ENCODE measurements at regions not wholly inside any gene's neighbourhood (a gene's known extent, or its start where the extent isn't known, plus 50 kb on each side); places are given as distances from the start of the nearest gene placed in this dataset.
A peak's percentile ranks its signal among the peaks of the same experiment; 100 is the strongest.
"Not testable (repeated sequence)": the region's sequence is repeated elsewhere in the genome, so short reads cannot be mapped to it uniquely, and the experiment has no call there.

GRCh38 chr1:222232842-222233241, 315.1 kb downstream of the HHIPL2 start:
- no peak for DNase-seq

DNA sequence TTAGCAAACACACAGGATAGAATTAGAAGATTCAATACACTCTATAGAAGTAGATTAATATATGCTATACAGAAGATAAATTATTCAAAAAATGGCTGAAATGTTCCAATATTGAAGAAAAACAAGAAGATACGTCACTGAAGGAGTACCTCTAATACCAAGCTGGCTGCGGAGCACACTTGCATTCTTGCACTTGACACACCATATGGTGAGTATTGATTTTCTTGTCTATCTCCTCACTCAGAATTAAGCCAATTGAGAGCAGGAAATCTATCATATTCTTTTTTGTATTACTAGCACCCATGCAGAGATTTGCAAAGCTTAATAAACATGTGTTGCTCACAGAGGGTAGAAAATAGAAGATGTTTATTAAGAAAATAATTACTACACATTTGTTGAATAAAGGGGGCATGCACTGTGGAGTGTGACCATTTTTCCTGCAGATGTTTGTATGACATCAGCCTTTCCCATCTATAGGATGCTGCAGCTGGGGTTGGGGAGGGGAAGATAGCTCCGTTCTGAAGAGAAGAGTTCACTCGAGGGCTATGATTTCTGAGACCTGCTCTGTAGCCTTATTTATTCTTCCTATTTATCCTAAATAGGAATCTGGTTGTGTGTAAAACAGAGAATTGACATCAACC, 318.1 kb downstream of the HHIPL2 start:
- no peak for DNase-seq

DNA sequence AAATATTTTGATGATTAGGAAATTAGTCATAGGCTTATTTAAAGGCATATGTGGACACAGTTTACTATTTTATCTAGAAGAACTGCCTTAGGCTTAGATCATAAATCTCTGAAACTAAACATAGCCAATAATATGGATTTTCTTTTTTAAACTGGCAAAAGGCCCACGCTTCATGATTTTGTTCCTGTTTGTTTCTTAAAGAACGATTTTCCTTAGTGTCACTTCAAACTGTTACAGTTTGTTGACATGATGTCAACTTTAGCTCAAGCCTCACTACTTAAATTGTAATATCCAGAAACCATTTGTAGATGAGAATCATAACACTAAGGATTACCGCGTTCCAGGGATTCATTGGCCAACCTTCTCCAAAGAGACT, 322.6 kb downstream of the HHIPL2 start:
- no peak for DNase-seq

DNA sequence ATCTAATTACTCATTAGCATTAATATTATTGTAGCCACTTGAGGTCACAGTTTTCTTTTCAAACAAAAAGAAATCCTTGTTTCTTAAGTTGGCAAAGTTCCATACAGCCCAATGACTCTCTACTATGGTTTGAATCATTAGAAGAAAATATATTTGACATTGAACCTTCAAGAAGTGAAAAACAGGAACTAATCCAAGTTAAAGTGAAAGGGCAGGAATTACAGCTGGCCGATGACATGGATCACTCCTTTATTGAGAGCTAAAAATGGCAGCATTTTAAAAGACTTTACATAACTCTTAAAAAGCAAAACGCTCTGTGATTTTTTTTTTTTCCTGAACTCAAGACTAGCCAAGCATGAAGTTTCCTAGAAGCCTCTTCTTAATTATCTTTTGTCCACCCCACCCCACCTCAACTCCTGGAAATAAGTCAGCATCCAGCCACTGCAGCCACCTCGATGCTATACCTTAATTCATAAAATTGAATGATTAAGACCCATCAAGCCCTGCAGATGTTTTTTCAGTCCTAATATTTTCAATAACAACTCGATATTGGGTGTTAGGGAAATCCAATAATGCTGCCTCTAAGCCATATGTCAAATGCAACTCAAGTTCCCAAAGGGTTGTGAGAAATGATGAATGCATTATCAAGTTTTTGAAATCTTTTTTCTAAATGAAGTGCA, 323.1 kb downstream of the HHIPL2 start:
- no peak for DNase-seq

DNA sequence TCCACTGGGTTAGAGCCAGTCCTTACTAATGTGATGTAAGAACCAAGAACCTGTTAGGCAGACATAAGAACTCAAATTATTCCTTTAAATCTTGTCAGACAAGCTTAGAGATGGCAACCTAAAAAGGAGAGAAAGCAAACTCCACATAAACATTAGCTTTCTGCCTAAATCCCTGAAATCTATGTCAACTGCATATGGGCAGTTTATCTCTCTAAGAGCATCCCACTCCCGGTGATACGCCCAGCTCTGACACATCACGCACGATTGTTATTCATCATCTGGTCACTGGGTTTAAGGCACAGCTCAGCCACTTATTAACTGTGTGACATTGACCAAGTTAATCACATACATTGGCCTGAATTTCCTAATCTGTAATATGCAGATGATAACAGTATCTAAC, 323.7 kb downstream of the HHIPL2 start:
- DNase-seq = no peak

GRCh38 chr1:222223010-222223409, 324.9 kb downstream of the HHIPL2 start:
- no peak for DNase-seq

- DNase-seq = no peak
Observed at GRCh38 chr1:222216255-222216754, 331.6 kb downstream of the HHIPL2 start.

DNA sequence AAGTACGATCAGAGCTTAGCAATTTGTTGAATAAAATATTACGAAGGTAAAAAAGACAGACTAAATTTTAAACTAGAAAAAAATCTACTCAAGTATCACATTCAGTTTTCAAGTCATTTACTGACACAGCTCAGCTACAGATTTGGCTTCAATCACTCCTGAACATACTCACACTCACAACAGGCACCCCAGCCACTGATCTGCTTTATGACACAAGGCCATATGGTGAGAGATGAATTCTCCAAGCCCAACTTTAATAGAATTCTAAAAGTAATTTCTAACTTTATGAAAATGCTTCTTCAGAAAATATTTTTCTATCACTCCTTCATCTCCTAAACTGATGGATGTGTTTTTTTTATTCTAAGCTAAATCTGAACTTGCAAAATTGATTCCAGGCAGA, 337.1 kb downstream of the HHIPL2 start:
- DNase-seq = no peak

DNA sequence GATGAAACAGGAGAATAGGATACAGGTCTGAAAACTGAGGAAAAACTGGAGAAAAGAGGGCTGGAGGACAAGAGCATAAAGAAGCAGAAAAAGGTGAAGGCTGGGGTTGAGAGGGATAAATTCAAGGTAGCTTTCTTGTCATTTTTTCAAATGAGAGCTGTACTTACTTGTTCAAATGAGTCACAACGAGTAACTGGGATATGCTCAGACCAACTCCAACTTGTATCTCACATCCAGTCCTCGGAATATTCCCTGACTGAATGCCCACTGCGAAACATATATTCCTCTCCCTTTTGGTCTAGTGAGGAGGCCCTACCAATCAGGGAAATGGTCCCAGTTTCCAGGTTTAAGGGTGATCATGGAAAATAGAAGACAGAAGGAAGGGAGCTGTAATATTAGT, 343.4 kb downstream of the HHIPL2 start:
- no peak for DNase-seq

DNA sequence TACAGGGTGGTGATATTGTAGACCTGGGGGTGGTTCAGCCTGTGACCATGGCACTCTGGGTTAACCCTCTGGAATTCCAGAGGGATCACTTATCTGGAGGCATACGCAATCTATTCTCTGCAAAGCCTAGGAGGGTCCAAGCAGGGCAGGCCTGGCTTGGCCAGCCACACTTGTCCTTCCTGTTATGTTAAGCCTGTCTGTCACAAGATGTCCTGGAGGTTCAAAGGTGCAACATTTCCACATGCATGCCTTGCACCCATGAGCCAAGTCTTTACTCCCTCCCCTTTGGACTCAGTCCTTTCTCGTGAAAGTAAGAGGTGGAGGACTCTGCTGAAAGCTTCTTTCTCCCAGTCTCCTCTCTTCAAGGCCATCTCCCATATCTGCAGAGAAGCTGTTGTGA, 345.1 kb downstream of the HHIPL2 start:
- DNase-seq = no peak

- no peak for DNase-seq
Observed at GRCh38 chr1:222196736-222197135, 351.2 kb downstream of the HHIPL2 start.

- DNase-seq = no peak
Observed at GRCh38 chr1:222196288-222196687, 351.6 kb downstream of the HHIPL2 start.

- DNase-seq = no peak
Observed at GRCh38 chr1:222195857-222196256, 352.0 kb downstream of the HHIPL2 start.

- DNase-seq = no peak
Observed at GRCh38 chr1:222189218-222189617, 358.7 kb downstream of the HHIPL2 start.

- no peak for DNase-seq
Observed at GRCh38 chr1:222187566-222188332, 360.2 kb downstream of the HHIPL2 start.

GRCh38 chr1:222182641-222183040, 365.3 kb downstream of the HHIPL2 start:
- DNase-seq = no peak

DNA sequence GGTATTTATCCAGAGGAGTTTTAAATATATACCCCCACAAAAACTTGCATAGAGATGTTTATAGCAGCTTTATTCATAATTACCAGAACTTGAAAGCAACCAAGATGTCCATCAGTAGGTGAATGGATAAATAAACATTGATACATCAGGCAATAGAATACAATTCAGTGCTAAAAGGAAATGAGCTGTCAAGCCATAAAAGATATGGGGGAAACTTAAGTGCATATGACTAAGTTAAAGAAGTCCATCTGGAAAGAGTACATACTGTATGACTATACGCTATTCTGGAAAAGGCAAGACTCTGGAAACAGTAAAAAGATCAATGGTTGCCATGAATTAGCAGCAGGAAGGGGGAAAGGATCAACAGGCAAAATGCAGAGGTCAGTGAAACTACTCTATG, 366.7 kb downstream of the HHIPL2 start:
- no peak for DNase-seq

DNA sequence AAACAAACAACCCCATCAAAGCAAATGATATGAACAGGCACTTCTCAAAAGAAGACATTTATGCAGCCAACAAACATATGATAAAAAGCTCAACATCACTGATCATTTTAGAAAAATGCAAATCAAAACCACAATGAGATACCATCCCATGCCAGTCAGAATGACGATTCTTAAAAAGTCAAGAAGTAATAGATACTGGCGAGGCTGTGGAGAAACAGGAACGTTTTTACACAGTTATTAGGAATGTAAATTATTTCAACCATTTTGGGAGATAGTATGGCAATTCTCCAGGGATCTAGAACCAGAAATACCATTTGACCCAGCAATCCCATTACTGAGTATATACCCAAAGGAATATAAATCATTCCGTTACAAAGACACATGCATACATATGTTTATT, 370.4 kb downstream of the HHIPL2 start:
- not testable (repeated sequence) for DNase-seq

DNA sequence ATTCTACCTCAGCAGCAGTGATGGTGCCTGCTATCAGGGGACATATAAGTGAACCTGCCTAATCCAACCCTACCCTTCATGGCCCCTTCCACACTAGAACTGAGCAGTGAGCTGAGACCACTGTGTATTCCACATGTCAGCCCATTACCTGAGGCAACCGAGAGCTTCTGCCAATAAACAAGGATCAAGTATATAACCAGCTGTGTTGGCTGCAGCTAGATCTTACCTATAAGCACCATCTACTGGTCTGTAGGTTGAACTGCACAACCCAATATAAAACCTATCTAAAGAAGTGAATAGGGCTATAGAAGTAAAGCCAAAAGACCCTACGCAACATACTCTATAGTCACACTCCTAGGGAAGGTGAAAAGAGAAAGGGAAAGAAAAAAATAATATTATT, 376.9 kb downstream of the HHIPL2 start:
- peak; percentile 52 for DNase-seq

GRCh38 chr1:222168621-222169020, 379.3 kb downstream of the HHIPL2 start:
- DNase-seq = no peak

DNA sequence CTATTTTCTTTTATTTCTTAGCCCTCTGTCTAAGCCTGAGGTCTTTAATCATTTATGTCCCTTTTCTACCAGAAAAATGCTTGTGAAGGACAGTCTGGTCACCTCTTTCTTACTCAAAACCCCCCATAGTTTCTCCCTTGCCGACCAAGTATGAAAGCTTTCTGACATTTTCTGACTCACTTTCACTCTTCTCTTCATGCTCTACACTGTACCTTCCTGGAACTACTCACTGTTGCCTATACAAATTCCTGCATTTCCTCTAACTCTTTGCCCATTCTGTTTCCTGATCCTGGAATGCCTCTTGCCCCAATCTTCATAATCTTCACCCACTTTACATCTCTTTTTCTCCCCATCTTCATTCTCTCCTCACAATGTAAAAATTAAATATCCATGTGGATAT, 380.0 kb downstream of the HHIPL2 start:
- no peak for DNase-seq

- DNase-seq = no peak
Observed at GRCh38 chr1:222167111-222167510, 380.8 kb downstream of the HHIPL2 start.

- DNase-seq = no peak
Observed at GRCh38 chr1:222165629-222166028, 382.3 kb downstream of the HHIPL2 start.

- no peak for DNase-seq
Observed at GRCh38 chr1:222163895-222164294, 384.0 kb downstream of the HHIPL2 start.

All from SHP77 treated with DMSO at 0.1 percent for 48 hours (cell line).